A673 (cell line): ENCODE measurements at regions not wholly inside any gene's neighbourhood (a gene's known extent, or its start where the extent isn't known, plus 50 kb on each side); places are given as distances from the start of the nearest gene placed in this dataset.

Source experiments
- BruUV-seq: library from RNA; stranded (reverse); fragments of 400-500 nt; replicated peaks from 2 replicates; lab custom pipeline; 2021; lab: Mats Ljungman, UMichigan
- CTCF ChIA-PET: fragments of 300-600 bp; sonication (Branson Sonifier 250); formaldehyde crosslinking; loops from one replicate; lab custom pipeline; 2022; ENCODE audit warnings: antibody characterized with exemption; lab: Charles Lee
- POLR2A ChIA-PET: fragments of 300-600 bp; sonication (Branson Sonifier 250); formaldehyde crosslinking; loops from one replicate; lab custom pipeline; 2022; ENCODE audit warnings: antibody characterized with exemption; ENCODE audit not compliant: low non-redundant PET; lab: Charles Lee
- DNase-seq: peaks from one replicate; pipeline ENCODE4 v3.0.0-alpha.2; 2015; ENCODE audit warnings: low spot score
- H3K27ac ChIP-seq: fragments of 200-600 bp; sonication (generic); 2 replicates; pipeline ENCODE4 v1.5.1; 2016; ENCODE audit warnings: mixed run types, low read depth, mild to moderate bottlenecking, mixed read lengths, antibody characterized with exemption, low read length; ENCODE audit not compliant: poor library complexity, severe bottlenecking
- H3K27me3 ChIP-seq: fragments of 200-600 bp; sonication (generic); replicated peaks from 2 replicates; pipeline ENCODE4 v1.6.1; 2017; ENCODE audit warnings: mixed run types, low read depth, mild to moderate bottlenecking, mixed read lengths, antibody characterized with exemption, low read length; ENCODE audit not compliant: insufficient read depth, poor library complexity
- H3K36me3 ChIP-seq: fragments of 200-600 bp; sonication (generic); 2 replicates; pipeline ENCODE4 v1.6.1; 2016; ENCODE audit warnings: mixed run types, mild to moderate bottlenecking, mixed read lengths, antibody characterized with exemption, low read length; ENCODE audit not compliant: insufficient read depth, poor library complexity, severe bottlenecking
- H3K4me1 ChIP-seq: fragments of 200-600 bp; sonication (generic); 2 replicates; pipeline ENCODE4 v1.6.1; 2017; ENCODE audit warnings: mixed run types, mild to moderate bottlenecking, mixed read lengths, antibody characterized with exemption, low read length; ENCODE audit not compliant: insufficient read depth, poor library complexity, severe bottlenecking
- H3K4me3 ChIP-seq: fragments of 200-600 bp; sonication (generic); 2 replicates; pipeline ENCODE4 v1.5.1; 2016; ENCODE audit warnings: low read depth, mixed run types, mild to moderate bottlenecking, mixed read lengths, low read length; ENCODE audit not compliant: poor library complexity, severe bottlenecking
- H3K9me3 ChIP-seq: fragments of 200-600 bp; sonication (generic); 2 replicates; pipeline ENCODE4 v1.6.1; 2016; ENCODE audit warnings: mixed run types, low read depth, mild to moderate bottlenecking, mixed read lengths, antibody characterized with exemption, low read length; ENCODE audit not compliant: poor library complexity, severe bottlenecking
- CTCF ChIP-seq: fragments of 300-800, 200-600 bp; sonication (generic); conservative IDR thresholded peaks from 2 replicates; pipeline ENCODE4 v1.5.1; 2017; ENCODE audit warnings: low read depth, mild to moderate bottlenecking, antibody characterized with exemption, low read length, moderate library complexity, mixed read lengths
- EZH2 ChIP-seq: fragments of 200-600 bp; sonication (generic); IDR thresholded peaks from 2 replicates; pipeline ENCODE4 v1.6.1; 2017; ENCODE audit warnings: borderline replicate concordance, low read depth, mild to moderate bottlenecking, mixed read lengths, antibody characterized with exemption, low read length; ENCODE audit not compliant: poor library complexity, severe bottlenecking
- intact Hi-C: fragments of 100-400 bp; cut with micrococcal nuclease; formaldehyde crosslinking; loops from one replicate; pipeline ENCODE4 v1.10.0; 2022; ENCODE audit not compliant: unreplicated experiment

GRCh38 chr17:79221597-79221996 is 147.0 kb downstream of the ENGASE start:
- Histone ChIP-seq H3K9me3 (no peaks in the 10 kb centered on the region), H3K4me1 (no peaks in the 10 kb centered on the region), H3K4me3 (no peak overlapping the region), H3K27me3 (peaks cover 96% of the 10 kb centered on the region), H3K36me3 (no peaks in the 10 kb centered on the region), H3K27ac (no peak overlapping the region)
- DNase-seq = no peak
- no peak for TF ChIP-seq CTCF
- TF ChIP-seq EZH2 = no peak
- POLR2A ChIA-PET = no interaction called here
- CTCF ChIA-PET = no interaction called here
- no TSS peak for BruUV-seq
- intact Hi-C loops = no loop called here

- POLR2A ChIA-PET = no interaction called here
Measured at GRCh38 chr17:79220713-79221291, 146.2 kb downstream of the ENGASE start.

GRCh38 chr17:79220201-79220712 is 145.6 kb downstream of the ENGASE start:
- POLR2A ChIA-PET = no interaction called here
- Histone ChIP-seq H3K4me3 (no peak overlapping the region), H3K27ac (no peak overlapping the region), H3K36me3 (no peaks in the 10 kb centered on the region), H3K27me3 (peaks cover 94% of the 10 kb centered on the region), H3K9me3 (no peaks in the 10 kb centered on the region), H3K4me1 (no peaks in the 10 kb centered on the region)
- peak; percentile 88 for TF ChIP-seq EZH2
- no peak for TF ChIP-seq CTCF
- CTCF ChIA-PET = interaction anchor here (0.6 kb wide), 1 partner anchor 175 kb away, joined by 4 read pairs; no protein-coding TSS in a partner anchor
- DNase-seq = no peak
- intact Hi-C loops = no loop called here
- BruUV-seq = no TSS peak

More at GRCh38 chr17:79220713-79221291, 146.2 kb downstream of the ENGASE start:
- Histone ChIP-seq H3K4me1 (no peaks in the 10 kb centered on the region), H3K27me3 (peaks cover 94% of the 10 kb centered on the region), H3K4me3 (no peak overlapping the region), H3K27ac (no peak overlapping the region), H3K36me3 (no peaks in the 10 kb centered on the region), H3K9me3 (no peaks in the 10 kb centered on the region)
- intact Hi-C loops = no loop called here
- TF ChIP-seq EZH2 = peak; percentile 71
- no peak for TF ChIP-seq CTCF
- no peak for DNase-seq
- CTCF ChIA-PET = no interaction called here
- BruUV-seq = no TSS peak
